ENCODE measurements at regions not wholly inside any gene's neighbourhood (a gene's known extent, or its start where the extent isn't known, plus 50 kb on each side); places are given as distances from the start of the nearest gene placed in this dataset.
"Not testable (repeated sequence)": the region's sequence is repeated elsewhere in the genome, so short reads cannot be mapped to it uniquely, and the experiment has no call there.

DNA sequence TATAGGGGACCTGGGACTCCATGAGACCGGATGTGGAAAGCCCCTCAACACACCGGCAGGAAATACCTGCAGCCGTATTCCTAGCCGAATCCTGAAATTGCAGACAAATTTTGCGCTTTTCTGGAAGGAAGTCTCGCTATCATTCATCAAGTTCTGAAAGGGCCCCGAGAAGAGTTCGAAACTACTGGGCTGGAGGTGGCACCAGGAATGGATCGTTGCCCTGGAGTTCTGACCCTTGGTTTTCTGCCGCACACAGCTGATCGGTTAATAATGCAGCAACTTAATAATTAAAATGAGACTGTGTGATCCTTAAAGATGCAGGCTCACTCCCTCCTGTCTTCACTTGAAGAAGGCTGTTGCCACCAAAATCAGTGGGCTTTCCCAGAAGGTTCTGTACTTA, 55.7 kb upstream of the MRTFB start:
- H3K9me3 ChIP-seq (ENCODE audit: control insufficient read depth, low read length) = no peaks in the 10 kb centered on the region
- H3K36me3 ChIP-seq (ENCODE audit: control insufficient read depth in 1 of 2, insufficient read depth in 2 of 2, low read depth in 1 of 2, low read length in 2 of 2) = no peaks in the 10 kb centered on the region
- H3K27me3 ChIP-seq (ENCODE audit: control insufficient read depth in 1 of 2, insufficient read depth in 1 of 2, low read length in 2 of 2) = no peaks in the 10 kb centered on the region
- no peak overlapping the region for H2BK15ac ChIP-seq (ENCODE audit: low read depth, poor library complexity, severe bottlenecking)
- peak overlapping the region; percentile 49 to 74 for H3K18ac ChIP-seq (ENCODE audit: low read depth in 1 of 2, low read length in 2 of 2)
- H3K4ac ChIP-seq (ENCODE audit: low read depth in 1 of 2, low read length in 2 of 2) = peak overlapping the region; percentile 7 to 60
- peak overlapping the region in 1 of 2 experiments; percentile 37 for H3K4me3 ChIP-seq (ENCODE audit: insufficient read depth in 1 of 2, low read depth in 1 of 2, low read length in 2 of 2)
- H2BK5ac ChIP-seq (ENCODE audit: low read depth, low read length, poor library complexity, severe bottlenecking) = no peak overlapping the region
- peak overlapping the region in 1 of 2 experiments; percentile 31 for H2BK12ac ChIP-seq (ENCODE audit: low read length in 2 of 2)
- no peak for DNase-seq
- H4K8ac ChIP-seq (ENCODE audit: low read length) = no peak overlapping the region
- no peak overlapping the region for H3K14ac ChIP-seq (ENCODE audit: low read length in 2 of 2)
- H3K4me2 ChIP-seq (ENCODE audit: low read length, poor library complexity, severe bottlenecking) = no peak overlapping the region
- H2AFZ ChIP-seq (ENCODE audit: low read depth, low read length) = no peak overlapping the region
- H3K27ac ChIP-seq (ENCODE audit: low read length, poor library complexity, severe bottlenecking) = peak overlapping the region; percentile 12
- peaks cover 28% of the 10 kb centered on the region for H3K4me1 ChIP-seq (ENCODE audit: control insufficient read depth, insufficient read depth, low read depth, low read length)
- no peak overlapping the region for H3K23ac ChIP-seq (ENCODE audit: low read length in 2 of 2)
- H4K91ac ChIP-seq (ENCODE audit: low read length) = no peak overlapping the region
- no peaks in the 10 kb centered on the region for H3K79me1 ChIP-seq (replicated peaks; ENCODE audit: low read length, poor library complexity, severe bottlenecking)
- H2BK120ac ChIP-seq (ENCODE audit: low read depth, low read length) = peak overlapping the region; percentile 68
- 93% methylated on average over 11 of the region's 11 CpGs for WGBS
- H3K9ac ChIP-seq (ENCODE audit: low read length) = peak overlapping the region; percentile 4
- H2AK5ac ChIP-seq (ENCODE audit: low read length, severe bottlenecking) = peak overlapping the region; percentile 79

DNA sequence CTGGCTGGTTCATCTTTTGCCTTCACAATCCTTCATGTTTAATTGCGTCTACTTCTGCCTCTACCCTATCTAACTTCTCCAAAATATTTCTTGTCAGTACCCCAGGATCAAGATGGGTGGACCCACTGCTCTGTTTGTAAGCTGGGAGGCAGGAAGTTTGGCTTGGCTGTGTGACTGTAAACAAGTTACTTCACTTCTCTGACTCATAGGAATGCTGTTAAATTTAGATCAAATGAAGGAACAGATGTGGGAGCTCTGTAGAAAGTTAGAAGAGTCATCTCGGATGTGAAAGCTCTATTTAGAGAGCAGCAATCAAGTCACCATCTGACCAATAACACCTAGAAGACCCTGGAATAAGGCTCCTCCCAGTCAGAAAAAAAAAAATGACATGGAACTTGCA, 55.2 kb upstream of the MRTFB start:
- no peak overlapping the region for H4K91ac ChIP-seq (ENCODE audit: low read length)
- H2BK12ac ChIP-seq (ENCODE audit: low read length in 2 of 2) = no peak overlapping the region
- no peak overlapping the region for H4K8ac ChIP-seq (ENCODE audit: low read length)
- H3K4me3 ChIP-seq (ENCODE audit: insufficient read depth in 1 of 2, low read depth in 1 of 2, low read length in 2 of 2) = peak overlapping the region in 1 of 2 experiments; percentile 37
- H2AK5ac ChIP-seq (ENCODE audit: low read length, severe bottlenecking) = peak overlapping the region; percentile 79
- 40% methylated on average over 2 of the region's 2 CpGs for WGBS
- DNase-seq = peak; percentile 90
- H3K27me3 ChIP-seq (ENCODE audit: control insufficient read depth in 1 of 2, insufficient read depth in 1 of 2, low read length in 2 of 2) = peaks cover 0 to 2% of the 10 kb centered on the region in 2 experiments
- peak overlapping the region; percentile 7 to 60 for H3K4ac ChIP-seq (ENCODE audit: low read depth in 1 of 2, low read length in 2 of 2)
- no peak overlapping the region for H3K27ac ChIP-seq (ENCODE audit: low read length, poor library complexity, severe bottlenecking)
- H3K9ac ChIP-seq (ENCODE audit: low read length) = peak overlapping the region; percentile 4
- H2BK5ac ChIP-seq (ENCODE audit: low read depth, low read length, poor library complexity, severe bottlenecking) = no peak overlapping the region
- H3K79me1 ChIP-seq (replicated peaks; ENCODE audit: low read length, poor library complexity, severe bottlenecking) = no peaks in the 10 kb centered on the region
- H3K14ac ChIP-seq (ENCODE audit: low read length in 2 of 2) = no peak overlapping the region
- H2BK15ac ChIP-seq (ENCODE audit: low read depth, poor library complexity, severe bottlenecking) = no peak overlapping the region
- H3K18ac ChIP-seq (ENCODE audit: low read depth in 1 of 2, low read length in 2 of 2) = peak overlapping the region; percentile 49 to 74
- H3K36me3 ChIP-seq (ENCODE audit: control insufficient read depth in 1 of 2, insufficient read depth in 2 of 2, low read depth in 1 of 2, low read length in 2 of 2) = no peaks in the 10 kb centered on the region
- H3K9me3 ChIP-seq (ENCODE audit: control insufficient read depth, low read length) = no peaks in the 10 kb centered on the region
- H3K4me1 ChIP-seq (ENCODE audit: control insufficient read depth, insufficient read depth, low read depth, low read length) = peaks cover 25% of the 10 kb centered on the region
- no peak overlapping the region for H2BK120ac ChIP-seq (ENCODE audit: low read depth, low read length)
- no peak overlapping the region for H2AFZ ChIP-seq (ENCODE audit: low read depth, low read length)
- H3K23ac ChIP-seq (ENCODE audit: low read length in 2 of 2) = no peak overlapping the region
- H3K4me2 ChIP-seq (ENCODE audit: low read length, poor library complexity, severe bottlenecking) = no peak overlapping the region

- not testable (repeated sequence) for DNase-seq; H3K4me2 ChIP-seq (ENCODE audit: low read length, poor library complexity, severe bottlenecking); H3K4me3 ChIP-seq (ENCODE audit: insufficient read depth in 1 of 2, low read depth in 1 of 2, low read length in 2 of 2); H4K8ac ChIP-seq (ENCODE audit: low read length); H3K27ac ChIP-seq (ENCODE audit: low read length, poor library complexity, severe bottlenecking); H2BK5ac ChIP-seq (ENCODE audit: low read depth, low read length, poor library complexity, severe bottlenecking); H3K14ac ChIP-seq (ENCODE audit: low read length in 2 of 2); H3K79me1 ChIP-seq (replicated peaks; ENCODE audit: low read length, poor library complexity, severe bottlenecking); H3K9me3 ChIP-seq (ENCODE audit: control insufficient read depth, low read length); H4K91ac ChIP-seq (ENCODE audit: low read length); H3K23ac ChIP-seq (ENCODE audit: low read length in 2 of 2); H2BK120ac ChIP-seq (ENCODE audit: low read depth, low read length); H2BK15ac ChIP-seq (ENCODE audit: low read depth, poor library complexity, severe bottlenecking); H3K27me3 ChIP-seq (ENCODE audit: control insufficient read depth in 1 of 2, insufficient read depth in 1 of 2, low read length in 2 of 2); H3K18ac ChIP-seq (ENCODE audit: low read depth in 1 of 2, low read length in 2 of 2); H2AFZ ChIP-seq (ENCODE audit: low read depth, low read length); H2AK5ac ChIP-seq (ENCODE audit: low read length, severe bottlenecking); H3K9ac ChIP-seq (ENCODE audit: low read length); H3K36me3 ChIP-seq (ENCODE audit: control insufficient read depth in 1 of 2, insufficient read depth in 2 of 2, low read depth in 1 of 2, low read length in 2 of 2); H2BK12ac ChIP-seq (ENCODE audit: low read length in 2 of 2); H3K4ac ChIP-seq (ENCODE audit: low read depth in 1 of 2, low read length in 2 of 2)
- H3K4me1 ChIP-seq (ENCODE audit: control insufficient read depth, insufficient read depth, low read depth, low read length) = peaks cover 23% of the 10 kb centered on the region
- 92% methylated on average over 10 of the region's 15 CpGs for WGBS
These were observed 54.8 kb upstream of the MRTFB start for GRCh38 chr16:14016362-14016761.

- Histone ChIP-seq H3K27me3 (ENCODE audit: control insufficient read depth in 1 of 2, insufficient read depth in 1 of 2, low read length in 2 of 2) (peaks cover 0 to 5% of the 10 kb centered on the region in 2 experiments), H3K9ac (ENCODE audit: low read length) (no peak overlapping the region), H3K4me1 (ENCODE audit: control insufficient read depth, insufficient read depth, low read depth, low read length) (peaks cover 15% of the 10 kb centered on the region), H4K8ac (ENCODE audit: low read length) (no peak overlapping the region), H3K9me3 (ENCODE audit: control insufficient read depth, low read length) (no peaks in the 10 kb centered on the region), H3K36me3 (ENCODE audit: control insufficient read depth in 1 of 2, insufficient read depth in 2 of 2, low read depth in 1 of 2, low read length in 2 of 2) (no peaks in the 10 kb centered on the region), H2BK12ac (ENCODE audit: low read length in 2 of 2) (no peak overlapping the region), H2BK120ac (ENCODE audit: low read depth, low read length) (no peak overlapping the region), H3K4ac (ENCODE audit: low read depth in 1 of 2, low read length in 2 of 2) (no peak overlapping the region), H2BK15ac (ENCODE audit: low read depth, poor library complexity, severe bottlenecking) (no peak overlapping the region), H3K14ac (ENCODE audit: low read length in 2 of 2) (no peak overlapping the region), H3K27ac (ENCODE audit: low read length, poor library complexity, severe bottlenecking) (no peak overlapping the region), H3K4me2 (ENCODE audit: low read length, poor library complexity, severe bottlenecking) (no peak overlapping the region), H3K4me3 (ENCODE audit: insufficient read depth in 1 of 2, low read depth in 1 of 2, low read length in 2 of 2) (no peak overlapping the region), H4K91ac (ENCODE audit: low read length) (no peak overlapping the region), H3K18ac (ENCODE audit: low read depth in 1 of 2, low read length in 2 of 2) (no peak overlapping the region), H2AFZ (ENCODE audit: low read depth, low read length) (no peak overlapping the region), H2AK5ac (ENCODE audit: low read length, severe bottlenecking) (peak overlapping the region; percentile 43), H2BK5ac (ENCODE audit: low read depth, low read length, poor library complexity, severe bottlenecking) (no peak overlapping the region), H3K23ac (ENCODE audit: low read length in 2 of 2) (no peak overlapping the region), H3K79me1 (replicated peaks; ENCODE audit: low read length, poor library complexity, severe bottlenecking) (no peaks in the 10 kb centered on the region)
- 79% methylated on average over 2 of the region's 2 CpGs for WGBS
- no peak for DNase-seq
These were observed 53.2 kb upstream of the MRTFB start for GRCh38 chr16:14017886-14018285.

Data from mesenchymal stem cell (in vitro differentiated cells and primary cell).